Activated CD8-positive, alpha-beta T cell treated with anti-CD3 and anti-CD28 coated beads, Interleukin-2, amount 10 ng/mL, durations not matched to agents 7 days and 5 days (primary cell): ENCODE measurements at regions not wholly inside any gene's neighbourhood (a gene's known extent, or its start where the extent isn't known, plus 50 kb on each side); places are given as distances from the start of the nearest gene placed in this dataset.

Experiments
- ATAC-seq: fragments of 150-1000 bp; cut with Tn5 transposase; one replicate; pipeline ENCODE4 v1.10.0; 2021; ENCODE audit warnings: moderate library complexity
- CTCF ChIA-PET: fragments of 350-600 bp; sonication (Branson Sonifier 250); formaldehyde crosslinking; loops from one replicate; lab custom pipeline; 2021; ENCODE audit warnings: antibody characterized with exemption; lab: Charles Lee
- POLR2A ChIA-PET: fragments of 350-600 bp; sonication (Branson Sonifier 250); formaldehyde crosslinking; loops from one replicate; lab custom pipeline; 2021; ENCODE audit warnings: antibody characterized with exemption; lab: Charles Lee
- DNase-seq: peaks from one replicate; pipeline ENCODE4 v3.0.0-alpha.2; 2020
- H3K27ac Mint-ChIP-seq: one replicate; pipeline ENCODE4 v1.8.0; 2021; ENCODE audit warnings: mild to moderate bottlenecking, mixed read lengths
- H3K27me3 Mint-ChIP-seq: one replicate; pipeline ENCODE4 v1.8.0; 2021; ENCODE audit warnings: low read depth, mixed read lengths
- H3K36me3 Mint-ChIP-seq: one replicate; pipeline ENCODE4 v1.8.0; 2021; ENCODE audit warnings: low read depth, mixed read lengths
- H3K4me1 Mint-ChIP-seq: one replicate; pipeline ENCODE4 v1.8.0; 2021; ENCODE audit warnings: low read depth, mixed read lengths
- H3K4me3 Mint-ChIP-seq: one replicate; pipeline ENCODE4 v1.8.0; 2021; ENCODE audit warnings: mild to moderate bottlenecking, mixed read lengths
- H3K9me3 Mint-ChIP-seq: one replicate; pipeline ENCODE4 v1.8.0; 2022; ENCODE audit warnings: mixed read lengths; ENCODE audit not compliant: insufficient read depth

- H3K36me3 Mint-ChIP-seq, result no peaks in the 10 kb centered on the region
- H3K9me3 Mint-ChIP-seq, result peaks cover 3% of the 10 kb centered on the region
- H3K27ac Mint-ChIP-seq, result no peak overlapping the region
- ATAC-seq (no peak), DNase-seq (no peak)
- ChIA-PET POLR2A (no interaction called here), CTCF (no interaction called here)
- H3K27me3 Mint-ChIP-seq, result no peaks in the 10 kb centered on the region
- H3K4me3 Mint-ChIP-seq, result no peak overlapping the region
- H3K4me1 Mint-ChIP-seq, result no peaks in the 10 kb centered on the region
Measured at GRCh38 chr2:104595576-104595975, 258.3 kb upstream of the POU3F3 start.

DNA sequence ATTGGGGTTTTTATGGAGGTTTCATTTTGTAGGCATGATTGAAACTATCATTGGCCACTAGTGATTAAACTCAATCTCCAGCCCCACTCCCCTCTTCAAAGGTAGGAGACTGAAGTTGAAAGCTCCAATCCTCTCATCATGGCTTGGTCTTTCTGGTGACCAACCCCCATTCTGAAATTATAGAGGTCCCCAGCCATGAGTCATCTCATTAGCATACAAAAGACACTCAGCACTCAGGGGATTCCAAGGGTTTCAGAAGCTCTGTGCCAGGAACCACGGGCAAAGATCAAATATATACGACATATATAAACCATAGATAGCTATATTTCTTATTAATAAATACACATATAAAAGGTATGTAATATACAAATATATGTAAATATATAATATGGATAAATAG, 256.0 kb upstream of the POU3F3 start:
- no peaks in the 10 kb centered on the region for H3K27me3 Mint-ChIP-seq
- H3K4me3 Mint-ChIP-seq, result no peak overlapping the region
- H3K9me3 Mint-ChIP-seq, result no peaks in the 10 kb centered on the region
- CTCF ChIA-PET, result no interaction called here
- no peaks in the 10 kb centered on the region for H3K4me1 Mint-ChIP-seq
- DNase-seq, result no peak
- POLR2A ChIA-PET, result no interaction called here
- no peak overlapping the region for H3K27ac Mint-ChIP-seq
- H3K36me3 Mint-ChIP-seq, result no peaks in the 10 kb centered on the region
- ATAC-seq, result no peak

- CTCF ChIA-PET, result no interaction called here
- no peak overlapping the region for H3K4me3 Mint-ChIP-seq
- H3K4me1 Mint-ChIP-seq, result no peaks in the 10 kb centered on the region
- H3K27me3 Mint-ChIP-seq, result no peaks in the 10 kb centered on the region
- no peak overlapping the region for H3K27ac Mint-ChIP-seq
- no peaks in the 10 kb centered on the region for H3K36me3 Mint-ChIP-seq
- POLR2A ChIA-PET, result no interaction called here
- ATAC-seq (no peak), DNase-seq (no peak)
- H3K9me3 Mint-ChIP-seq, result no peaks in the 10 kb centered on the region
Measured at GRCh38 chr2:104598636-104599035, 255.3 kb upstream of the POU3F3 start.

GRCh38 chr2:104599787-104600510, 254.0 kb upstream of the POU3F3 start:
- Mint-ChIP-seq H3K36me3 (no peaks in the 10 kb centered on the region), H3K4me1 (no peaks in the 10 kb centered on the region), H3K27me3 (no peaks in the 10 kb centered on the region), H3K27ac (no peak overlapping the region), H3K4me3 (no peak overlapping the region), H3K9me3 (no peaks in the 10 kb centered on the region)
- CTCF ChIA-PET, result no interaction called here
- POLR2A ChIA-PET, result no interaction called here
- ATAC-seq, result no peak
- DNase-seq, result no peak

GRCh38 chr2:104606056-104606455, 247.9 kb upstream of the POU3F3 start:
- Mint-ChIP-seq H3K27me3 (no peaks in the 10 kb centered on the region), H3K4me3 (no peak overlapping the region), H3K9me3 (no peaks in the 10 kb centered on the region), H3K27ac (no peak overlapping the region), H3K4me1 (no peaks in the 10 kb centered on the region), H3K36me3 (no peaks in the 10 kb centered on the region)
- ChIA-PET POLR2A (no interaction called here), CTCF (no interaction called here)
- ATAC-seq (no peak), DNase-seq (no peak)

DNA sequence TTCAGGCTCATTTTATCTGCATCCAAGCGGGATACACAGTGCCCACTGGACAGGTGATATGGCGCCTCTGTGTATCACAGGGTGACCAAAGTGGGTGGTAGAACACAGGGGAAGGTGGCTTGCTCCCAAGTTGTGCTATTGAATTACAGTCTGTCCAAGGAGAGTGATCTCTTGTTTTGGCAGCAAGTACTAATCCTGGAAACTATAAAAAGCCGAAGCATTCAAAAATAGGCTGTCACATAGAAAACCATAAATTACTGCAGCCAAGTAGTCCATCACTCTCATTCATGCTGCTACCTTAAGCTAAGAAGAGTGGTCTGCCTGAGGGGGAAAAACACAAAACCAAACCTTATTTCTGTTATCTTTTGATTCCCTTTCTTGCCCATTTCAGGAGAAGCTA, 237.1 kb upstream of the POU3F3 start:
- Mint-ChIP-seq H3K4me1 (no peaks in the 10 kb centered on the region), H3K9me3 (no peaks in the 10 kb centered on the region), H3K27ac (no peak overlapping the region), H3K36me3 (no peaks in the 10 kb centered on the region), H3K27me3 (no peaks in the 10 kb centered on the region), H3K4me3 (no peak overlapping the region)
- ChIA-PET POLR2A (no interaction called here), CTCF (no interaction called here)
- ATAC-seq (no peak), DNase-seq (no peak)

DNA sequence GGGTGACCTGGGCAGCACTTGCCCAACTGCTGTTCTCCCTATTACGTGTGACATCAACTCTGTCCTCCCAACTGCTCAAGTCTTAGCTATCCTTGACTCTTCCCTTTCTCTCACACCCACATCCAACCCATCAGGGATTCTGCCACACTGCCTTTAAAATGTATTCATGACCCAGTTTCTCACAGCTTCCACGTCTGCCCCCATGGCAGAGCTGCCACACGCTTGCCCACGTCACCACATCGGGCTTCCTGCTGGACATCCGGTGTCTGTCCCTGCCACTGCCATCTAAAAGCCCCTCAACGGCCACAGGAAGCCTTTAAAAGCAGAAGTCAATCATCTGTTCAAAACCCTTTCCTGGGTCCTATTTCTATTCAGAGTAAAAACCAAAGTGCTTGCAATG, 233.1 kb upstream of the POU3F3 start:
- no peak overlapping the region for H3K27ac Mint-ChIP-seq
- ATAC-seq (no peak), DNase-seq (no peak)
- ChIA-PET CTCF (no interaction called here), POLR2A (no interaction called here)
- H3K9me3 Mint-ChIP-seq, result no peaks in the 10 kb centered on the region
- no peaks in the 10 kb centered on the region for H3K27me3 Mint-ChIP-seq
- no peaks in the 10 kb centered on the region for H3K4me1 Mint-ChIP-seq
- no peaks in the 10 kb centered on the region for H3K36me3 Mint-ChIP-seq
- no peak overlapping the region for H3K4me3 Mint-ChIP-seq

- H3K36me3 Mint-ChIP-seq, result no peaks in the 10 kb centered on the region
Measured at GRCh38 chr2:104635608-104636007, 218.3 kb upstream of the POU3F3 start.

DNA sequence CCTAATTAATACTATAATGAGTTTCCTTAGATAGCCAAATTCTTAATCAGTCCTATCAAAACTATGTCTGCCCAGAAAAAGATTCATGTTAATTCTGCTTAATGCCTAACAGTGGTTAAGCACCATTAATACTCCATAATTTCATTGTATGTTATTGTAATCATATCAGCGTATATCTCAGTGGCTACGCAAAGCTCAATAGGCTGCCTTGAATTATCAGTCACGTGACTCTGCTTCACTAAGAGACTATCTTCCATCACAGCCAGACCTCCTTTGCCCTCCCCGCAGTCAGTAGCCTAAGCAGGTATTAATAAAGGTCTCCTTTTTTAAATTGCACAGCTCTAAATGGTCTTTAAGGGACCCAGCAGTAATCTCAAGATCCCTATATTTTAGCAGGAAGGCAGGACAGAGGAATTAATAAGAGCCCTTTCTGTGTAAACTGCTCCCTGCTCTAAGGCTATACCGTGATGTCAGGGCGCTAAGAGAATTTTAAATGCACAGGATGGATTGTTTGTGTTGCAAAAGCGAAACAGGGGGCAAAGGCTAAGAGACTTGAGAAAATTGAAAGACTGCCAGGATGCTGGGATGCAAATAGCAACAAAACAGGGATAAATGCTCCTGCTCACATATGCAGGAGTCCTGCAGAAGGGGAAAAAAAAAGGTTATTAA, 215.6 kb upstream of the POU3F3 start:
- no peaks in the 10 kb centered on the region for H3K36me3 Mint-ChIP-seq
- no peak overlapping the region for H3K4me3 Mint-ChIP-seq
- no peak overlapping the region for H3K27ac Mint-ChIP-seq
- H3K27me3 Mint-ChIP-seq, result no peaks in the 10 kb centered on the region
- H3K9me3 Mint-ChIP-seq, result peaks cover 8% of the 10 kb centered on the region
- DNase-seq (no peak), ATAC-seq (no peak)
- POLR2A ChIA-PET, result no interaction called here
- CTCF ChIA-PET, result no interaction called here
- H3K4me1 Mint-ChIP-seq, result peaks cover 3% of the 10 kb centered on the region

More at GRCh38 chr2:104635608-104636007, 218.3 kb upstream of the POU3F3 start:
- Mint-ChIP-seq H3K27me3 (no peaks in the 10 kb centered on the region), H3K9me3 (no peaks in the 10 kb centered on the region), H3K27ac (no peak overlapping the region), H3K4me3 (no peak overlapping the region), H3K4me1 (no peaks in the 10 kb centered on the region)
- ChIA-PET CTCF (no interaction called here), POLR2A (no interaction called here)
- no peak for DNase-seq
- no peak for ATAC-seq

DNA sequence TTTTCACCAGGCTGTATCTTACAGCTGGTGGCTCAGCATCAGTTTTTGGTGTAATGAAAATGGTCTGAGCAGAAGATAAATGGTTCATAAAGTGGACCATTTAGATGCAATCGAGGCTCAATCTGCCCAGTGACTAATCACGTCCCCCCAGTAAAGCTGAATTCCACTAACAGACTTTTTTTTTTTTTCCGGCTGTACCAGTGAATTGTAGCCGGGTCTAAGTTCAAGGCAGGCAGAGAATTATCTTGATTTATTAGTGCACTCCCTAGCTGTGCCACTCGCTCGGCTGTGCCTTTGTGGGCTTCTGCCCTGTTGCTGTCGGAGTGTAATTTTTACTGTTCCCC, 215.1 kb upstream of the POU3F3 start:
- Mint-ChIP-seq H3K9me3 (peaks cover 8% of the 10 kb centered on the region), H3K4me3 (no peak overlapping the region), H3K36me3 (no peaks in the 10 kb centered on the region), H3K27ac (no peak overlapping the region), H3K4me1 (peaks cover 3% of the 10 kb centered on the region), H3K27me3 (no peaks in the 10 kb centered on the region)
- DNase-seq, result no peak
- ATAC-seq, result no peak
- ChIA-PET POLR2A (no interaction called here), CTCF (no interaction called here)

DNA sequence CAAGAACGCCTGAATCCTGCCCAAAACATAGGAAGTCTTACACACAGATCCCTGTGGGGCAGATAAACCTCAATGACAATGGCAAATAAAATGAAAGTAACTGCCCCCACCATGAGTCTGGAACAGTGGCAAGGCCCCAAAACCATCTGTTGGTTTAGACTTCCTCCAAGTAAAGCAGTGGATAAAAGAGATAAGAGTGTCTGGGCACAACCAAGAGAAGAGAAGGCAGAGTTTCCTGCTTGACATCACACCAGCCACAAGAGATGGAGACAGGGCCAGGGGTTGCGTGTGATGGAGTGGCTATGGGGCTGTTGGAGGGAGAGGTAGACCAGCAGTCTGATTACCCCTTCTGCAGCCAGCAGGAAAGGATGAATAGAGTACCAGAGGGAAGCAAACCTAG, 212.1 kb upstream of the POU3F3 start:
- no peak for ATAC-seq
- H3K4me1 Mint-ChIP-seq, result peaks cover 3% of the 10 kb centered on the region
- POLR2A ChIA-PET, result no interaction called here
- no peaks in the 10 kb centered on the region for H3K27me3 Mint-ChIP-seq
- H3K4me3 Mint-ChIP-seq, result no peak overlapping the region
- peaks cover 8% of the 10 kb centered on the region for H3K9me3 Mint-ChIP-seq
- CTCF ChIA-PET, result no interaction called here
- H3K36me3 Mint-ChIP-seq, result no peaks in the 10 kb centered on the region
- DNase-seq, result no peak
- H3K27ac Mint-ChIP-seq, result no peak overlapping the region

- DNase-seq, result no peak
- H3K4me1 Mint-ChIP-seq, result no peaks in the 10 kb centered on the region
- CTCF ChIA-PET, result interaction anchor here (1.2 kb wide), 1 partner anchor 201 kb away, joined by 3 read pairs; no protein-coding TSS in a partner anchor
- no peaks in the 10 kb centered on the region for H3K27me3 Mint-ChIP-seq
- no peaks in the 10 kb centered on the region for H3K36me3 Mint-ChIP-seq
- no peak for ATAC-seq
- no peak overlapping the region for H3K27ac Mint-ChIP-seq
- H3K4me3 Mint-ChIP-seq, result no peak overlapping the region
- POLR2A ChIA-PET, result no interaction called here
- H3K9me3 Mint-ChIP-seq, result no peaks in the 10 kb centered on the region
Measured at GRCh38 chr2:104648376-104648775, 205.5 kb upstream of the POU3F3 start.
